ENCODE measurements at regions not wholly inside any gene's neighbourhood (a gene's known extent, or its start where the extent isn't known, plus 50 kb on each side); places are given as distances from the start of the nearest gene placed in this dataset.

- Mint-ChIP-seq H3K4me1 (ENCODE audit: low read depth) (peaks cover 14% of the 10 kb centered on the region), H3K4me3 (no peak overlapping the region), H3K27me3 (peaks cover 22% of the 10 kb centered on the region), H3K9me3 (no peaks in the 10 kb centered on the region), H3K27ac (no peak overlapping the region), H3K36me3 (ENCODE audit: low read depth) (no peaks in the 10 kb centered on the region)
These were observed 245.6 kb upstream of the PITRM1 start for GRCh38 chr10:3418041-3418754.

- peaks cover 23% of the 10 kb centered on the region for H3K27me3 Mint-ChIP-seq
- H3K36me3 Mint-ChIP-seq (ENCODE audit: low read depth) = no peaks in the 10 kb centered on the region
- no peak overlapping the region for H3K4me3 Mint-ChIP-seq
- no peaks in the 10 kb centered on the region for H3K9me3 Mint-ChIP-seq
- no peak overlapping the region for H3K27ac Mint-ChIP-seq
- H3K4me1 Mint-ChIP-seq (ENCODE audit: low read depth) = peaks cover 14% of the 10 kb centered on the region
These were observed 244.5 kb upstream of the PITRM1 start for GRCh38 chr10:3417096-3417495.

- Mint-ChIP-seq H3K4me1 (ENCODE audit: low read depth) (peaks cover 14% of the 10 kb centered on the region), H3K36me3 (ENCODE audit: low read depth) (no peaks in the 10 kb centered on the region), H3K27ac (no peak overlapping the region), H3K4me3 (no peak overlapping the region), H3K9me3 (peaks cover 3% of the 10 kb centered on the region), H3K27me3 (peaks cover 19% of the 10 kb centered on the region)
These were observed 243.5 kb upstream of the PITRM1 start for GRCh38 chr10:3415878-3416605.

DNA sequence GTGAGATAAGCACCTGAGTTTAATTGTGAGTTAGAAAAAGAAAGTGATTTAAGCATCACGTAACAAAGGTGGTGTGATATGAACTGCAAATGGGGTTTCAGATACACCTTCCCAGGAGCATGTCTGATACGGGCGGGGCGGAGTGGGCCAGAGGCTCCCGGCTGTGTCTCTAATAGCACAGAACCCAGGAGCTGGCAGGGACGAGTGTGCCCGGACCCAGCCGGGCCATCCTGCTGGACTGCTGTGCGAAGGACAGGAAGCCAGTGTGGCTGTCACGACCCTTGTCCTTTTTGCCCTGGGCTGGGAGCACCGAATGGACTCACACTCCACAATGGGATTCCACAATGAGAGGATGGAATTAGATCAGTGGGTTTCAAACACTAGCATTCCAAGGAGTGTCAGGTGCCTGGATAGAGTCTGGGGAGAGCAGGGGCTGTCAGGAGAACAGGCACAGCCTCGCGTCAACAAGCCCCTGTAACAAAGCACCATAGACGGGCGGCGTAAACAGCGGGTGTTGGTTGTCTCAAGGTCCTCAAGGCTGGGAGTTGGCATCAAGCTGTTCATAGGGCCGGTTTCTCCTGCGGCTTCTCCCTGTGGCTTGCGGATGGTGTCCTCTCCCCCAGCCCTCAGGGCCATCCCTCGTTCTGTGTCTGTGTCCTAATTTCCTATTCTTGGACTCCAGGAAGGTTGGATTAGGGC is 242.6 kb upstream of the PITRM1 start:
- no peak overlapping the region for H3K4me3 Mint-ChIP-seq
- peaks cover 6% of the 10 kb centered on the region for H3K9me3 Mint-ChIP-seq
- peaks cover 9% of the 10 kb centered on the region for H3K4me1 Mint-ChIP-seq (ENCODE audit: low read depth)
- peaks cover 11% of the 10 kb centered on the region for H3K27me3 Mint-ChIP-seq
- no peak overlapping the region for H3K27ac Mint-ChIP-seq
- H3K36me3 Mint-ChIP-seq (ENCODE audit: low read depth) = no peaks in the 10 kb centered on the region

DNA sequence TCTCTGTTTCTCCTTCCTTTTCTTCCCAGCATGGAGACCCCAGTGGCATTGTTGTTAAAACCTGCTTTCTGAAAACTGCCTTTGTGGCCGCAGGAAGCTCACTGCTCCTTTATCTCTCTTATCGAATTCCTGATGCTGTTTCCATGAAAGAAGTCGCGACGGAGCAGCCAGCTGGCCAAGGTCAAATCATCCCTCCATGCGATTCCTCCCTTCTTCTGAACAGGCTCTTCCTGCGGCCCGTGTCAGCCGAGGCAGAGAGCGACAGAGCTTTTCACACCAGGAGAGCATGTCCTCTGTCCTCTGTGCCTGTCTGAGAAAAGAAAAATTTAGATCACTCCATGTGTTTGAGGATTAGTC is 242.1 kb upstream of the PITRM1 start:
- H3K36me3 Mint-ChIP-seq (ENCODE audit: low read depth) = no peaks in the 10 kb centered on the region
- peaks cover 10% of the 10 kb centered on the region for H3K27me3 Mint-ChIP-seq
- H3K4me3 Mint-ChIP-seq = no peak overlapping the region
- no peak overlapping the region for H3K27ac Mint-ChIP-seq
- peaks cover 3% of the 10 kb centered on the region for H3K4me1 Mint-ChIP-seq (ENCODE audit: low read depth)
- peaks cover 6% of the 10 kb centered on the region for H3K9me3 Mint-ChIP-seq

DNA sequence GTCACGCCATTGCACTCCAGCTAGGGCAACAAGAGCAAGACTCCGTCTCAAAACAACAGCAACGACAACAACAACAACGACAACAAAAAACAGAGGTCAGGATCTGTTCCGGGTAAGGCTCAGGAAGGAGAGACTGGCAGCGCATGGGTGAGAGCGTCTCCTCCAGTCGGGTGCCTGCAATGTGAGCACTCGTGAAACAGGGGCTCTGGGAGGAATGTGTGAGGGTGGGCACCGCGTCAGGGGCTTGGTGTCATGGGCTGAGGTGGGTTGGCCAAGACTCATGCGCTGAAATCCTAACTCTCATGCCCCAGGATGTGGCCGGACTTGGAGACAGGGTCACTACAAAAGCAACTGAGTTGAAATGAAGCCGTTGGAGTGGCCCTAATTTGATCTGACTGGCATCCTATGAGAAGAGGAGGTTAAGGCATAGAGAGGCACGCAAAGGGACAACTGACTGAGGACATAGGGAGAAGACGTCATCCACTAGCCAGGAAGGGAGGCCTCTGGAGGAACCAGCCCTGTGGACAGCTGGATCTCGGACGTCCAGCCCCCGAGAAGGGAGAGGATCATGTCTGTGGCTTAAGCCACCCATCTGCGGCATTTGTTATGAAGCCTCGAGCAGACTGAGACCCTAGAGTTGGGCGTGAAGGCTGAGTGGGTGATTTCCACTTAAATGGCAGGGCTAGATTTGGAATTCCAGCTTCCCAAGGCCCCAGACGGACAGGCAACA is 241.5 kb upstream of the PITRM1 start:
- Mint-ChIP-seq H3K4me1 (ENCODE audit: low read depth) (no peaks in the 10 kb centered on the region), H3K36me3 (ENCODE audit: low read depth) (no peaks in the 10 kb centered on the region), H3K4me3 (no peak overlapping the region), H3K27ac (no peak overlapping the region), H3K9me3 (peaks cover 6% of the 10 kb centered on the region), H3K27me3 (peaks cover 7% of the 10 kb centered on the region)

- Mint-ChIP-seq H3K36me3 (ENCODE audit: low read depth) (no peaks in the 10 kb centered on the region), H3K4me3 (no peak overlapping the region), H3K4me1 (ENCODE audit: low read depth) (no peaks in the 10 kb centered on the region), H3K27me3 (peaks cover 6% of the 10 kb centered on the region), H3K27ac (no peak overlapping the region), H3K9me3 (peaks cover 6% of the 10 kb centered on the region)
These were observed 240.1 kb upstream of the PITRM1 start for GRCh38 chr10:3412646-3413045.

DNA sequence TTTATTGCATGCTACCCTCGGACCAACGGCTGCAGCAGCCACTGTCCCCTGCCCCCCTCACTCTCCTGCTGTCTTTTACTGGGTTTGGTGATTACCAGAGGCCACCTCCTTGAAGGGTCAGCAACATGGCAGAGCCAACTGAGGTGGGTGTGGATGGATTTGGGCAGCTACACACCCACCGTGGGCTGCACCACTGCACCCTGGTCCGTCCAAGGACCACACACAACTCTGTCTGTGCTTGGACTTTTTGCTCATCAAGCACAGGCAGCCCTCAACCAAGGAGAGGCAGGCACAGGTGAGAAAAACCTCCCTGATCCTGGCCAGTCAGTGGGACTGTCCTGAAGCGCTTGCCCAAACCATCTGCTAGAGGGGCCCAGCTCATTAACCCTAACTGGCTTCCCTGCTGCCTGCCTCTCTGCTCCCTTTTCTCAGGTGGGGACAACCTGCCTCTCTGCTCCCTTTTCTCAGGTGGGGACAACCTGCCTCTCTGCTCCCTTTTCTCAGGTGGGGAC is 239.5 kb upstream of the PITRM1 start:
- no peaks in the 10 kb centered on the region for H3K36me3 Mint-ChIP-seq (ENCODE audit: low read depth)
- peaks cover 6% of the 10 kb centered on the region for H3K9me3 Mint-ChIP-seq
- H3K4me1 Mint-ChIP-seq (ENCODE audit: low read depth) = no peaks in the 10 kb centered on the region
- no peak overlapping the region for H3K27ac Mint-ChIP-seq
- peaks cover 7% of the 10 kb centered on the region for H3K27me3 Mint-ChIP-seq
- no peak overlapping the region for H3K4me3 Mint-ChIP-seq

- Mint-ChIP-seq H3K27me3 (peaks cover 7% of the 10 kb centered on the region), H3K36me3 (ENCODE audit: low read depth) (no peaks in the 10 kb centered on the region), H3K27ac (no peak overlapping the region), H3K9me3 (peaks cover 6% of the 10 kb centered on the region), H3K4me1 (ENCODE audit: low read depth) (no peaks in the 10 kb centered on the region), H3K4me3 (no peak overlapping the region)
These were observed 238.5 kb upstream of the PITRM1 start for GRCh38 chr10:3411044-3411443.

GRCh38 chr10:3409928-3410327 is 237.3 kb upstream of the PITRM1 start:
- Mint-ChIP-seq H3K4me3 (no peak overlapping the region), H3K36me3 (ENCODE audit: low read depth) (no peaks in the 10 kb centered on the region), H3K27ac (no peak overlapping the region), H3K27me3 (peaks cover 7% of the 10 kb centered on the region), H3K4me1 (ENCODE audit: low read depth) (no peaks in the 10 kb centered on the region), H3K9me3 (peaks cover 6% of the 10 kb centered on the region)

- Mint-ChIP-seq H3K27ac (no peak overlapping the region), H3K27me3 (peaks cover 7% of the 10 kb centered on the region), H3K4me3 (no peak overlapping the region), H3K9me3 (peaks cover 6% of the 10 kb centered on the region), H3K4me1 (ENCODE audit: low read depth) (no peaks in the 10 kb centered on the region), H3K36me3 (ENCODE audit: low read depth) (no peaks in the 10 kb centered on the region)
These were observed 236.2 kb upstream of the PITRM1 start for GRCh38 chr10:3408603-3409365.

DNA sequence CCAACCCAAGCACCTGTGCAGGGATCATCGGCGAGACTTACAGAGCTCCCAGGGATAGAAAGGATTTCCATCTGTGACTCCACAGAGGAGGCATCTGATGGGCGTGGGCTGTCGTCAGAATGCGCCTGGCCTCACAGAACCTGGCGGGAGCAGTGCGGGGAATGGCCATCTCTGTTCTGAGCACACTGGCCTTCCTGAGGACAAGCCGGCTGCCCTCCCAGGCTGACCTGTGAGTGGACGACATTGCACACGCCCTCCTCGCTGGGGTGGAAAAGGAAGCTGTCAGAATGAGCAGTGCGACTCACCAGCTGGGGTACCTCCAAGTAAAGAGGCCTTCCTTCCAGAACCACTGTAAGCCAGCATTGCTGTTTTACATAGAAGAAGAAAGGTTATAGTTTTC is 234.6 kb upstream of the PITRM1 start:
- H3K36me3 Mint-ChIP-seq (ENCODE audit: low read depth) = no peaks in the 10 kb centered on the region
- no peak overlapping the region for H3K4me3 Mint-ChIP-seq
- no peak overlapping the region for H3K27ac Mint-ChIP-seq
- H3K27me3 Mint-ChIP-seq = peaks cover 4% of the 10 kb centered on the region
- H3K9me3 Mint-ChIP-seq = peaks cover 6% of the 10 kb centered on the region
- no peaks in the 10 kb centered on the region for H3K4me1 Mint-ChIP-seq (ENCODE audit: low read depth)

DNA sequence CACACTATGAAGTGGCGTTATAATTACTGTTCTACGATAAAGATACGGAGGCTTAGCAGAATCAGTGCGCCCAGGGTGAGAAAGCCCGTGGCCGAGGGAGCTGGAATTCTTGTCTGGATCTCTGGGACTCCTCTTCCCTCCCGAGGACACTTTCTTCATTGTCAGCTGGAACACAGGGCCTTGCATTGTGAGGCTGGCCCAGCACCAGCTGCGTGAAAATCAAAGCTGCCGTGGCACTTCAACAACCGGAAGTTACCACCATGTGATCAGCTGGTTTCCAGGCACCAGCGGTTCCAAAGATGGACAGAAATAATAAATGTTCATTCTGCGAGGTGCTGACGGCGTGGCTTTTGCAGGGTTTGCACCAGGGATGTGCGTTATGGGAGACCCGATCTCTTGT is 234.0 kb upstream of the PITRM1 start:
- no peak overlapping the region for H3K27ac Mint-ChIP-seq

GRCh38 chr10:3404381-3404780 is 231.8 kb upstream of the PITRM1 start:
- H3K4me3 Mint-ChIP-seq = no peak overlapping the region
- no peaks in the 10 kb centered on the region for H3K4me1 Mint-ChIP-seq (ENCODE audit: low read depth)
- no peaks in the 10 kb centered on the region for H3K9me3 Mint-ChIP-seq
- H3K36me3 Mint-ChIP-seq (ENCODE audit: low read depth) = no peaks in the 10 kb centered on the region
- no peak overlapping the region for H3K27ac Mint-ChIP-seq
- H3K27me3 Mint-ChIP-seq = peaks cover 4% of the 10 kb centered on the region

More for the DNA sequence above, 234.0 kb upstream of the PITRM1 start:
- no peaks in the 10 kb centered on the region for H3K4me1 Mint-ChIP-seq (ENCODE audit: low read depth)
- no peaks in the 10 kb centered on the region for H3K36me3 Mint-ChIP-seq (ENCODE audit: low read depth)
- no peak overlapping the region for H3K4me3 Mint-ChIP-seq
- peaks cover 6% of the 10 kb centered on the region for H3K9me3 Mint-ChIP-seq
- H3K27me3 Mint-ChIP-seq = peaks cover 4% of the 10 kb centered on the region

Measured in stimulated activated naive CD8-positive, alpha-beta T cell treated with anti-CD3 and anti-CD28 coated beads, Interleukin-15, Interleukin-2, amounts not matched to agents 100 ng/mL and 50 ng/mL, for 24 hours (primary cell).